Keratinocyte (primary cell): ENCODE measurements at regions not wholly inside any gene's neighbourhood (a gene's known extent, or its start where the extent isn't known, plus 50 kb on each side); places are given as distances from the start of the nearest gene placed in this dataset.

Experiments
- DNase-seq: peaks from one replicate; pipeline ENCODE4 v3.0.0-alpha.2; 2011; ENCODE audit warnings: low read depth, missing footprints, low spot score
- FAIRE-seq: peaks from 2 replicates; lab custom pipeline; 2011; peaks lifted over from hg19 to GRCh38; lab: Jason Lieb, UNC
- H2AFZ ChIP-seq: 2 replicates; pipeline ENCODE4 v1.6.0; 2012; ENCODE audit warnings: low read length, control low read depth, inconsistent platforms; ENCODE audit not compliant: control insufficient read depth
- H3K27ac ChIP-seq: 2 replicates; pipeline ENCODE4 v1.5.1; 2011; ENCODE audit warnings: low read length; ENCODE audit not compliant: control insufficient read depth, insufficient read depth
- H3K27me3 ChIP-seq: 3 replicates; pipeline ENCODE4 v1.6.0; 2011; ENCODE audit warnings: low read length; ENCODE audit not compliant: control insufficient read depth, insufficient read depth; ENCODE audit errors: extremely low read depth
- H3K36me3 ChIP-seq, 2 experiments: 2 replicates in 1 of 2; 3 replicates in 1 of 2; pipeline ENCODE4 v1.5.1; 2011; ENCODE audit warnings: low read length in 2 of 2, mild to moderate bottlenecking in 1 of 2; ENCODE audit not compliant: control insufficient read depth in 2 of 2, insufficient read depth in 2 of 2; ENCODE audit errors: extremely low read depth in 1 of 2
- H3K4me1 ChIP-seq: 3 replicates; pipeline ENCODE4 v1.5.1; 2011; ENCODE audit warnings: low read length; ENCODE audit not compliant: control insufficient read depth, insufficient read depth; ENCODE audit errors: extremely low read depth
- H3K4me2 ChIP-seq: 3 replicates; pipeline ENCODE4 v1.6.0; 2011; ENCODE audit warnings: low read depth, low read length; ENCODE audit not compliant: control insufficient read depth, insufficient read depth; ENCODE audit errors: extremely low read depth
- H3K4me3 ChIP-seq, 3 experiments: fragments of 200-600 bp in 1 of 3; sonication (generic) in 1 of 3; 2 replicates in 2 of 3; 3 replicates in 1 of 3; pipeline ENCODE4 v1.5.1; 2011 to 2016; ENCODE audit warnings: low read length in 3 of 3, mild to moderate bottlenecking in 3 of 3, control low read depth in 2 of 3, inconsistent platforms in 1 of 3, low read depth in 1 of 3, mixed read lengths in 1 of 3, mixed run types in 1 of 3, moderate library complexity in 1 of 3; ENCODE audit not compliant: control insufficient read depth in 2 of 3, insufficient read depth in 2 of 3; ENCODE audit errors: extremely low read depth in 1 of 3
- H3K79me2 ChIP-seq: 2 replicates; pipeline ENCODE4 v1.6.0; 2012; ENCODE audit warnings: low read length; ENCODE audit not compliant: control insufficient read depth, insufficient read depth
- H3K9ac ChIP-seq: 3 replicates; pipeline ENCODE4 v1.6.0; 2011; ENCODE audit warnings: low read length; ENCODE audit not compliant: control insufficient read depth, insufficient read depth; ENCODE audit errors: extremely low read depth
- H3K9me1 ChIP-seq: 3 replicates; pipeline ENCODE4 v1.6.0; 2011; ENCODE audit warnings: low read length; ENCODE audit not compliant: control insufficient read depth, insufficient read depth; ENCODE audit errors: extremely low read depth
- H3K9me3 ChIP-seq: 2 replicates; pipeline ENCODE4 v1.5.1; 2012; ENCODE audit warnings: low read depth, low read length; ENCODE audit not compliant: control insufficient read depth
- H4K20me1 ChIP-seq: 3 replicates; pipeline ENCODE4 v1.6.0; 2011; ENCODE audit warnings: low read length; ENCODE audit not compliant: control insufficient read depth, insufficient read depth; ENCODE audit errors: extremely low read depth
- EZH2 ChIP-seq: IDR thresholded peaks from one replicate; pipeline ENCODE4 v1.6.1; 2012; ENCODE audit warnings: inconsistent platforms, mild to moderate bottlenecking, low read length, moderate library complexity
- dilution Hi-C: fragments of 300-500 bp; cut with MboI; formaldehyde crosslinking; loops from one replicate; pipeline ENCODE4 v1.7.0; 2020; ENCODE audit warnings: low sequenced_read_pairs; ENCODE audit not compliant: extremely low pct_ligation_motif_present
- TF ChIP-seq, protein P1 (sequence below), 3 experiments: IDR thresholded peaks in 1 of 3; conservative IDR thresholded peaks in 1 of 3; optimal IDR thresholded peaks in 1 of 3; 2 replicates in 2 of 3; 3 replicates in 1 of 3; pipeline versions ENCODE3 to v1.5.1; 2011; ENCODE audit warnings: low read length in 3 of 3, mild to moderate bottlenecking in 3 of 3, moderate library complexity in 2 of 3, control low read depth in 1 of 3, inconsistent platforms in 1 of 3; ENCODE audit not compliant: insufficient read depth in 2 of 3; ENCODE audit errors: extremely low read depth in 1 of 3

DNA sequence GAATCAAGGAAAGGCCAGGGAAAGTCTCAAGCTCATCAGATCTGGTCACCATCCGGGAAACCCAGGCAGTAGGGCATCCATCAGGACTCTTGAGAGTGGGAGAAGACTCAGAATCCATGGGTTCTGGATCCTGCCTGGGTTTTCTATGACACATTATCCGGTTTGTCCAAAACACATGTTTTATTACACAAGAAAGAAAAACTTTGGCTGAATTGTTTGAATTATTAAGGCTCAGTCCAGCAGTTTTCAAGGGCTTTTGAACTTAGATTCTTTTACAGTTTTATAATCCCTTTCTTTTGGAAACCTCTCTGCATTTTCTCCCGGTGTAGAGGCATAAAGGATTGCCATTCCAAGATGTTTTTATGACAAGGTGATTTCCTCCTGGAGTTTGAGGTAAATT, 528.5 kb upstream of the MGMT start:
- no peaks in the 10 kb centered on the region for H4K20me1 ChIP-seq
- no peak overlapping the region for H2AFZ ChIP-seq
- dilution Hi-C loops, result no loop called here
- no peak overlapping the region for H3K4me2 ChIP-seq
- no peak overlapping the region for H3K4me3 ChIP-seq
- no peaks in the 10 kb centered on the region for H3K4me1 ChIP-seq
- H3K27me3 ChIP-seq, result no peaks in the 10 kb centered on the region
- TF ChIP-seq EZH2, result no peak
- TF ChIP-seq, protein P1, sequence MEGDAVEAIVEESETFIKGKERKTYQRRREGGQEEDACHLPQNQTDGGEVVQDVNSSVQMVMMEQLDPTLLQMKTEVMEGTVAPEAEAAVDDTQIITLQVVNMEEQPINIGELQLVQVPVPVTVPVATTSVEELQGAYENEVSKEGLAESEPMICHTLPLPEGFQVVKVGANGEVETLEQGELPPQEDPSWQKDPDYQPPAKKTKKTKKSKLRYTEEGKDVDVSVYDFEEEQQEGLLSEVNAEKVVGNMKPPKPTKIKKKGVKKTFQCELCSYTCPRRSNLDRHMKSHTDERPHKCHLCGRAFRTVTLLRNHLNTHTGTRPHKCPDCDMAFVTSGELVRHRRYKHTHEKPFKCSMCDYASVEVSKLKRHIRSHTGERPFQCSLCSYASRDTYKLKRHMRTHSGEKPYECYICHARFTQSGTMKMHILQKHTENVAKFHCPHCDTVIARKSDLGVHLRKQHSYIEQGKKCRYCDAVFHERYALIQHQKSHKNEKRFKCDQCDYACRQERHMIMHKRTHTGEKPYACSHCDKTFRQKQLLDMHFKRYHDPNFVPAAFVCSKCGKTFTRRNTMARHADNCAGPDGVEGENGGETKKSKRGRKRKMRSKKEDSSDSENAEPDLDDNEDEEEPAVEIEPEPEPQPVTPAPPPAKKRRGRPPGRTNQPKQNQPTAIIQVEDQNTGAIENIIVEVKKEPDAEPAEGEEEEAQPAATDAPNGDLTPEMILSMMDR (optimal IDR thresholded peaks at IDR 0.05 in 1 of 3, IDR thresholded peaks at IDR 0.05 in 1 of 3, conservative IDR thresholded peaks at IDR 0.05 in 1 of 3; ENCODE audit: extremely low read depth in 1 of 3, insufficient read depth in 2 of 3, low read length in 3 of 3), result no peak
- DNase-seq, result no peak
- H3K9me3 ChIP-seq, result no peaks in the 10 kb centered on the region
- no peaks in the 10 kb centered on the region for H3K79me2 ChIP-seq
- H3K9ac ChIP-seq, result no peak overlapping the region
- no peaks in the 10 kb centered on the region for H3K9me1 ChIP-seq
- no peak overlapping the region for H3K27ac ChIP-seq
- no peak for FAIRE-seq
- no peaks in the 10 kb centered on the region for H3K36me3 ChIP-seq

GRCh38 chr10:128940081-128940480, 527.0 kb upstream of the MGMT start:
- Histone ChIP-seq H3K9me3 (peaks cover 9% of the 10 kb centered on the region), H3K27ac (no peak overlapping the region), H3K4me2 (no peak overlapping the region), H2AFZ (no peak overlapping the region), H3K36me3 (no peaks in the 10 kb centered on the region), H3K9me1 (no peaks in the 10 kb centered on the region), H3K4me3 (no peak overlapping the region), H4K20me1 (no peaks in the 10 kb centered on the region), H3K4me1 (no peaks in the 10 kb centered on the region), H3K9ac (no peak overlapping the region), H3K79me2 (no peaks in the 10 kb centered on the region), H3K27me3 (no peaks in the 10 kb centered on the region)
- dilution Hi-C loops, result no loop called here
- TF ChIP-seq, protein P1 (optimal IDR thresholded peaks at IDR 0.05 in 1 of 3, IDR thresholded peaks at IDR 0.05 in 1 of 3, conservative IDR thresholded peaks at IDR 0.05 in 1 of 3; ENCODE audit: extremely low read depth in 1 of 3, insufficient read depth in 2 of 3, low read length in 3 of 3), result no peak
- no peak for TF ChIP-seq EZH2
- FAIRE-seq, result no peak
- DNase-seq, result no peak
